HepG2 (cell line): ENCODE measurements at regions not wholly inside any gene's neighbourhood (a gene's known extent, or its start where the extent isn't known, plus 50 kb on each side); places are given as distances from the start of the nearest gene placed in this dataset.

ENCODE experiments used
- ATAC-seq: fragments of 200-7000 bp; cut with Tn5 transposase; 3 replicates; pipeline ENCODE4 v1.9.1; 2020; ENCODE audit warnings: mild to moderate bottlenecking, moderate library complexity
- BruUV-seq: library from RNA; stranded (reverse); fragments of 400-500 nt; replicated peaks from 2 replicates; lab custom pipeline; 2021; lab: Mats Ljungman, UMichigan
- CTCF ChIA-PET: fragments of 300-600 bp; formaldehyde crosslinking; extraction: SDS; loops from one replicate; lab custom pipeline; 2021; ENCODE audit warnings: low total read pairs, inconsistent platforms, low intra/inter-chr PET ratio; lab: Yijun Ruan, JAX
- POLR2A ChIA-PET: fragments of 350-600 bp; sonication (Branson Sonifier 250); formaldehyde crosslinking; loops from one replicate; lab custom pipeline; 2020; ENCODE audit warnings: antibody characterized with exemption, inconsistent platforms; lab: Yijun Ruan, JAX
- DNase-seq: peaks from one replicate; pipeline ENCODE4 v3.0.0-alpha.2; 2015; ENCODE audit warnings: low spot score
- FAIRE-seq: peaks from 3 replicates; lab custom pipeline; 2011; peaks lifted over from hg19 to GRCh38; lab: Jason Lieb, UNC
- H2AFZ ChIP-seq: one replicate; pipeline ENCODE4 v1.6.1; 2011; ENCODE audit warnings: low read length, inconsistent platforms
- H3K27ac ChIP-seq: fragments of 300-600 bp; 3 replicates; pipeline ENCODE4 v1.8.0; 2011; ENCODE audit warnings: mixed run types, mild to moderate bottlenecking, mixed read lengths, low read length, inconsistent platforms; ENCODE audit not compliant: insufficient read depth; ENCODE audit errors: extremely low read length
- H3K27me3 ChIP-seq, 2 experiments: fragments of 200-600 bp in 1 of 2; 2 replicates in 1 of 2; 3 replicates in 1 of 2; pipeline versions ENCODE4 v1.6.0 to v1.8.0; 2011; ENCODE audit warnings: low read length in 2 of 2, mild to moderate bottlenecking in 2 of 2, moderate library complexity in 2 of 2, inconsistent platforms in 1 of 2; ENCODE audit not compliant: insufficient read depth in 2 of 2, control insufficient read depth in 1 of 2
- H3K36me3 ChIP-seq, 2 experiments: fragments of 200-600 bp in 1 of 2; replicated peaks in 1 of 2; 2 replicates in 1 of 2; 3 replicates in 1 of 2; pipeline versions ENCODE4 v1.5.1 to v1.8.0; 2011; ENCODE audit warnings: low read length in 2 of 2, inconsistent platforms in 1 of 2; ENCODE audit not compliant: insufficient read depth in 2 of 2, control insufficient read depth in 1 of 2
- H3K4me1 ChIP-seq: 2 replicates; pipeline ENCODE4 v1.5.1; 2012; ENCODE audit warnings: low read length, inconsistent platforms; ENCODE audit not compliant: insufficient read depth
- H3K4me2 ChIP-seq: 2 replicates; pipeline ENCODE4 v1.6.0; 2011; ENCODE audit warnings: low read depth, low read length, inconsistent platforms
- H3K4me3 ChIP-seq, 3 experiments: fragments of 200-600 bp in 1 of 3; sonication (generic), shearing (Covaris generic) in 1 of 3; replicated peaks in 1 of 3; 2 replicates each; pipeline ENCODE4 v1.5.1; 2011 to 2016; ENCODE audit warnings: low read length in 3 of 3, inconsistent platforms in 2 of 3, low read depth in 2 of 3, mild to moderate bottlenecking in 2 of 3, control low read depth in 1 of 3, mixed read lengths in 1 of 3; ENCODE audit not compliant: insufficient read depth in 1 of 3
- H3K79me2 ChIP-seq: one replicate; pipeline ENCODE4 v1.6.1; 2011; ENCODE audit warnings: low read length, inconsistent platforms; ENCODE audit not compliant: insufficient read depth
- H3K9ac ChIP-seq: 2 replicates; pipeline ENCODE4 v1.6.0; 2011; ENCODE audit warnings: mild to moderate bottlenecking, low read depth, low read length, inconsistent platforms; ENCODE audit not compliant: insufficient read depth
- H3K9me3 ChIP-seq: 2 replicates; pipeline ENCODE4 v1.5.1; 2012; ENCODE audit warnings: mild to moderate bottlenecking, low read length
- H4K20me1 ChIP-seq: 2 replicates; pipeline ENCODE4 v1.6.0; 2011; ENCODE audit warnings: inconsistent platforms, mild to moderate bottlenecking, low read length, moderate library complexity; ENCODE audit not compliant: insufficient read depth
- HNRNPL ChIP-seq: fragments of 200-400 bp; formaldehyde crosslinking; IDR thresholded peaks from 2 replicates; pipeline ENCODE4 v1.6.1; 2017; ENCODE audit warnings: mild to moderate bottlenecking, low read depth, low read length
- REXO4 ChIP-seq: sonication (generic); formaldehyde crosslinking; IDR thresholded peaks from 2 replicates; pipeline ENCODE4 v1.8.0; 2022; ENCODE audit warnings: missing genetic modification reagents, mild to moderate bottlenecking, borderline replicate concordance
- SP2 ChIP-seq: sonication (generic); formaldehyde crosslinking; IDR thresholded peaks from 2 replicates; pipeline ENCODE4 v1.5.1; 2020; ENCODE audit warnings: mild to moderate bottlenecking, missing genetic modification reagents
- ZNF20 ChIP-seq: sonication (generic); formaldehyde crosslinking; IDR thresholded peaks from 2 replicates; pipeline ENCODE4 v1.4.0; 2020; ENCODE audit warnings: mild to moderate bottlenecking, moderate library complexity, missing genetic modification reagents
- ZNF264 ChIP-seq: sonication (generic); formaldehyde crosslinking; IDR thresholded peaks from 2 replicates; pipeline ENCODE4 v1.4.0; 2020; ENCODE audit warnings: missing genetic modification reagents
- ZNF34 ChIP-seq: sonication (generic); formaldehyde crosslinking; IDR thresholded peaks from 2 replicates; pipeline ENCODE4 v1.4.0; 2020; ENCODE audit warnings: mild to moderate bottlenecking, missing genetic modification reagents, borderline replicate concordance
- ZNF441 ChIP-seq: sonication (generic); formaldehyde crosslinking; IDR thresholded peaks from 2 replicates; pipeline ENCODE4 v1.7.0; 2021; ENCODE audit warnings: missing genetic modification reagents, borderline replicate concordance
- ZNF460 ChIP-seq: sonication (generic); formaldehyde crosslinking; IDR thresholded peaks from 2 replicates; pipeline ENCODE4 v1.5.1; 2020; ENCODE audit warnings: missing genetic modification reagents, mild to moderate bottlenecking, borderline replicate concordance
- ZNF547 ChIP-seq: sonication (generic); formaldehyde crosslinking; IDR thresholded peaks from 2 replicates; pipeline ENCODE4 v1.5.1; 2020; ENCODE audit warnings: mild to moderate bottlenecking, missing genetic modification reagents
- ZNF772 ChIP-seq: sonication (generic); formaldehyde crosslinking; IDR thresholded peaks from 2 replicates; pipeline ENCODE4 v1.5.0; 2020; ENCODE audit warnings: mild to moderate bottlenecking, missing genetic modification reagents
- ZNF839 ChIP-seq: sonication (generic); formaldehyde crosslinking; IDR thresholded peaks from 2 replicates; pipeline ENCODE4 v1.4.0; 2020; ENCODE audit warnings: missing genetic modification reagents, mild to moderate bottlenecking, borderline replicate concordance
- WGBS: methylation state at CpG from one replicate; pipeline ENCODE4 v1.1.6; 2017; ENCODE audit warnings: low lambda C conversion rate; 5-methylcytosine and 5-hydroxymethylcytosine counted together
- in situ Hi-C: cut with HindIII; loops from 2 replicates; pipeline ENCODE4 v1.10.0; 2017; ENCODE audit warnings: low pct_unique_long_range_greater_than_20kb; ENCODE audit not compliant: extremely low pct_ligation_motif_present
- intact Hi-C: fragments of 100-400 bp; cut with micrococcal nuclease; formaldehyde crosslinking; loops from one replicate; pipeline ENCODE4 v1.10.0; 2022; ENCODE audit not compliant: unreplicated experiment
- TF ChIP-seq, protein P1 (sequence below): sonication (generic); formaldehyde crosslinking; IDR thresholded peaks from 2 replicates; pipeline ENCODE4 v1.8.1; 2023; ENCODE audit warnings: mild to moderate bottlenecking, moderate library complexity, missing genetic modification reagents
- TF ChIP-seq, protein P2 (sequence below): IDR thresholded peaks from 2 replicates; pipeline ENCODE4 v1.6.1; 2012; ENCODE audit warnings: low read depth, low read length, improper control_type of control experiment
- TF ChIP-seq, protein P3 (sequence below): IDR thresholded peaks from 2 replicates; pipeline ENCODE4 v1.6.1; 2016; ENCODE audit warnings: mild to moderate bottlenecking, missing biosample characterization, missing genetic modification reagents
- TF ChIP-seq, protein P4 (sequence below): sonication (generic); formaldehyde crosslinking; IDR thresholded peaks from 2 replicates; pipeline ENCODE4 v1.5.0; 2020; ENCODE audit warnings: mild to moderate bottlenecking, missing genetic modification reagents
- TF ChIP-seq, protein P5 (sequence below): sonication (generic); formaldehyde crosslinking; IDR thresholded peaks from 2 replicates; pipeline ENCODE4 v1.4.0; 2020; ENCODE audit warnings: mild to moderate bottlenecking, missing genetic modification reagents

DNA sequence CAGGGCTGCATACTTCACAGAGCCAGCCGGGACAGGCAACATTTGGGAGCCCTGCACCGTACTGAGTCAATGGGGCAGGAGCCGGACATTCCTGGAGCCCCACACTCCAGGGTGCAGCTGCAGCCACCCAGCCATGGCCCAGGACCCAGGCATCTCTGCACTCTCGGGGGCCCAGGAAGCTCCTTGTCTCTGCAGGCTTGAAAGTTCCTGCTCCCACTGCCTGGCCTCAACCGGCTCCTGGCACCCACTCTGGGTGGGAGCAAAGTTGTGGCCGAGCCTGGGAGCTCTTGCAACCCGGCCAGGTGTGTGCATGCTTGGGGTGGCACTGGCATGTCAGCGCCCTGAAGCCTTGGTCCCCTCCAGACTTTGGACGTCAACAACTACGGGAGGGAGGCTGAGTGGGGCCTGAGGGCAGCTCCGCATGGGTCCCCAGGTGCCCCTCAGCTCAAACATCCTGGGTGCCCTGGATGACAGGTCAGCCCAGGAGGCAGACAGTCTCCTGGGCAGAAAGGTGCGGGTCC is 833.5 kb upstream of the CADM2 start:
- H3K9me3 ChIP-seq, result no peaks in the 10 kb centered on the region
- H3K4me3 ChIP-seq, result no peak overlapping the region
- H3K4me1 ChIP-seq, result no peaks in the 10 kb centered on the region
- H3K79me2 ChIP-seq, result no peaks in the 10 kb centered on the region
- no TSS peak for BruUV-seq
- no peak overlapping the region for H3K4me2 ChIP-seq
- 60% methylated on average over 6 of the region's 12 CpGs for WGBS
- no peak for FAIRE-seq
- H3K27ac ChIP-seq, result no peak overlapping the region
- ATAC-seq, result no peak
- intact Hi-C loops, result no loop called here
- no peak overlapping the region for H2AFZ ChIP-seq
- POLR2A ChIA-PET, result no interaction called here
- no peak for DNase-seq
- in situ Hi-C loops, result no loop called here
- H4K20me1 ChIP-seq, result no peaks in the 10 kb centered on the region
- H3K27me3 ChIP-seq, result no peaks in the 10 kb centered on the region
- CTCF ChIA-PET, result no interaction called here
- H3K36me3 ChIP-seq, result no peaks in the 10 kb centered on the region
- H3K9ac ChIP-seq, result no peak overlapping the region
- TF ChIP-seq ZNF460 (CRISPR knock-in tag) (no peak), ZNF20 (no peak), ZNF264 (CRISPR knock-in tag) (no peak), ZNF441 (no peak), ZNF839 (CRISPR knock-in tag) (no peak), SP2 (CRISPR knock-in tag) (no peak), ZNF772 (CRISPR knock-in tag) (no peak), ZNF34 (CRISPR knock-in tag) (no peak), ZNF547 (CRISPR knock-in tag) (no peak), HNRNPL (no peak), REXO4 (CRISPR knock-in tag) (no peak)
- TF ChIP-seq, protein P1, sequence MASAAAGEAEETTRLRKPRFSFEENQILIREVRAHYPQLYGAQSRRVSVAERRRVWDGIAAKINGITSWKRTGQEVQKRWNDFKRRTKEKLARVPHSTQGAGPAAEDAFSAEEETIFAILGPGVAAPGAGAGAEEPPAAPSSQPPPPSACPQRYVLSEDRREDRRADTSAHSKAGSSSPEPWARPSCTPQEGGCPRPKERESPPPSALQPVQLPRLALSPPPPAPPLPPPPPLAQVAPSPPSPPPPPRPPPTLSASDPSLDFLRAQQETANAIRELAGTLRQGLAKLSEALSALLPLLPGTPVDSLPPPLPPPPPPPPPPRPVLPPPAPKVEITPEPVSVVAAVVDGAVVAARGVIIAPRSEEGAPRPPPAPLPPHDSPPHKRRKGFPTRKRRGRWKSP (CRISPR knock-in tag), result no peak
- TF ChIP-seq, protein P2, sequence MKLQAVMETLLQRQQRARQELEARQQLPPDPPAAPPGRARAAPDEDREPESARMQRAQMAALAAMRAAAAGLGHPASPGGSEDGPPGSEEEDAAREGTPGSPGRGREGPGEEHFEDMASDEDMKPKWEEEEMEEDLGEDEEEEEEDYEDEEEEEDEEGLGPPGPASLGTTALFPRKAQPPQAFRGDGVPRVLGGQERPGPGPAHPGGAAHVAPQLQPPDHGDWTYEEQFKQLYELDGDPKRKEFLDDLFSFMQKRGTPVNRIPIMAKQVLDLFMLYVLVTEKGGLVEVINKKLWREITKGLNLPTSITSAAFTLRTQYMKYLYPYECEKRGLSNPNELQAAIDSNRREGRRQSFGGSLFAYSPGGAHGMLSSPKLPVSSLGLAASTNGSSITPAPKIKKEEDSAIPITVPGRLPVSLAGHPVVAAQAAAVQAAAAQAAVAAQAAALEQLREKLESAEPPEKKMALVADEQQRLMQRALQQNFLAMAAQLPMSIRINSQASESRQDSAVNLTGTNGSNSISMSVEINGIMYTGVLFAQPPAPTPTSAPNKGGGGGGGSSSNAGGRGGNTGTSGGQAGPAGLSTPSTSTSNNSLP, result no peak
- TF ChIP-seq, protein P3, sequence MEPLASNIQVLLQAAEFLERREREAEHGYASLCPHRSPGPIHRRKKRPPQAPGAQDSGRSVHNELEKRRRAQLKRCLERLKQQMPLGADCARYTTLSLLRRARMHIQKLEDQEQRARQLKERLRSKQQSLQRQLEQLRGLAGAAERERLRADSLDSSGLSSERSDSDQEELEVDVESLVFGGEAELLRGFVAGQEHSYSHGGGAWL (CRISPR knock-in tag), result no peak
- TF ChIP-seq, protein P4, sequence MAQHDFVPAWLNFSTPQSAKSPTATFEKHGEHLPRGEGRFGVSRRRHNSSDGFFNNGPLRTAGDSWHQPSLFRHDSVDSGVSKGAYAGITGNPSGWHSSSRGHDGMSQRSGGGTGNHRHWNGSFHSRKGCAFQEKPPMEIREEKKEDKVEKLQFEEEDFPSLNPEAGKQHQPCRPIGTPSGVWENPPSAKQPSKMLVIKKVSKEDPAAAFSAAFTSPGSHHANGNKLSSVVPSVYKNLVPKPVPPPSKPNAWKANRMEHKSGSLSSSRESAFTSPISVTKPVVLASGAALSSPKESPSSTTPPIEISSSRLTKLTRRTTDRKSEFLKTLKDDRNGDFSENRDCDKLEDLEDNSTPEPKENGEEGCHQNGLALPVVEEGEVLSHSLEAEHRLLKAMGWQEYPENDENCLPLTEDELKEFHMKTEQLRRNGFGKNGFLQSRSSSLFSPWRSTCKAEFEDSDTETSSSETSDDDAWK (CRISPR knock-in tag), result no peak
- TF ChIP-seq, protein P5, sequence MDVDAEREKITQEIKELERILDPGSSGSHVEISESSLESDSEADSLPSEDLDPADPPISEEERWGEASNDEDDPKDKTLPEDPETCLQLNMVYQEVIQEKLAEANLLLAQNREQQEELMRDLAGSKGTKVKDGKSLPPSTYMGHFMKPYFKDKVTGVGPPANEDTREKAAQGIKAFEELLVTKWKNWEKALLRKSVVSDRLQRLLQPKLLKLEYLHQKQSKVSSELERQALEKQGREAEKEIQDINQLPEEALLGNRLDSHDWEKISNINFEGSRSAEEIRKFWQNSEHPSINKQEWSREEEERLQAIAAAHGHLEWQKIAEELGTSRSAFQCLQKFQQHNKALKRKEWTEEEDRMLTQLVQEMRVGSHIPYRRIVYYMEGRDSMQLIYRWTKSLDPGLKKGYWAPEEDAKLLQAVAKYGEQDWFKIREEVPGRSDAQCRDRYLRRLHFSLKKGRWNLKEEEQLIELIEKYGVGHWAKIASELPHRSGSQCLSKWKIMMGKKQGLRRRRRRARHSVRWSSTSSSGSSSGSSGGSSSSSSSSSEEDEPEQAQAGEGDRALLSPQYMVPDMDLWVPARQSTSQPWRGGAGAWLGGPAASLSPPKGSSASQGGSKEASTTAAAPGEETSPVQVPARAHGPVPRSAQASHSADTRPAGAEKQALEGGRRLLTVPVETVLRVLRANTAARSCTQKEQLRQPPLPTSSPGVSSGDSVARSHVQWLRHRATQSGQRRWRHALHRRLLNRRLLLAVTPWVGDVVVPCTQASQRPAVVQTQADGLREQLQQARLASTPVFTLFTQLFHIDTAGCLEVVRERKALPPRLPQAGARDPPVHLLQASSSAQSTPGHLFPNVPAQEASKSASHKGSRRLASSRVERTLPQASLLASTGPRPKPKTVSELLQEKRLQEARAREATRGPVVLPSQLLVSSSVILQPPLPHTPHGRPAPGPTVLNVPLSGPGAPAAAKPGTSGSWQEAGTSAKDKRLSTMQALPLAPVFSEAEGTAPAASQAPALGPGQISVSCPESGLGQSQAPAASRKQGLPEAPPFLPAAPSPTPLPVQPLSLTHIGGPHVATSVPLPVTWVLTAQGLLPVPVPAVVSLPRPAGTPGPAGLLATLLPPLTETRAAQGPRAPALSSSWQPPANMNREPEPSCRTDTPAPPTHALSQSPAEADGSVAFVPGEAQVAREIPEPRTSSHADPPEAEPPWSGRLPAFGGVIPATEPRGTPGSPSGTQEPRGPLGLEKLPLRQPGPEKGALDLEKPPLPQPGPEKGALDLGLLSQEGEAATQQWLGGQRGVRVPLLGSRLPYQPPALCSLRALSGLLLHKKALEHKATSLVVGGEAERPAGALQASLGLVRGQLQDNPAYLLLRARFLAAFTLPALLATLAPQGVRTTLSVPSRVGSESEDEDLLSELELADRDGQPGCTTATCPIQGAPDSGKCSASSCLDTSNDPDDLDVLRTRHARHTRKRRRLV, result no peak
